LNCaP clone FGC (cell line): ENCODE measurements at regions not wholly inside any gene's neighbourhood (a gene's known extent, or its start where the extent isn't known, plus 50 kb on each side); places are given as distances from the start of the nearest gene placed in this dataset.

Source experiments
- DNase-seq: peaks from one replicate; pipeline ENCODE4 v3.0.0-alpha.2; 2011; ENCODE audit warnings: low read depth
- H3K4me3 ChIP-seq: 2 replicates; pipeline ENCODE4 v1.5.1; 2011; ENCODE audit warnings: mild to moderate bottlenecking, low read depth, low read length, control low read depth
- CTCF ChIP-seq: IDR thresholded peaks from 2 replicates; pipeline ENCODE4 v1.5.1; 2012; ENCODE audit warnings: mild to moderate bottlenecking; ENCODE audit not compliant: control insufficient read depth, insufficient read depth; ENCODE audit errors: extremely low read depth

GRCh38 chr15:37773111-37773860 is 161.2 kb upstream of the TMCO5A start:
- no peak for DNase-seq

DNA sequence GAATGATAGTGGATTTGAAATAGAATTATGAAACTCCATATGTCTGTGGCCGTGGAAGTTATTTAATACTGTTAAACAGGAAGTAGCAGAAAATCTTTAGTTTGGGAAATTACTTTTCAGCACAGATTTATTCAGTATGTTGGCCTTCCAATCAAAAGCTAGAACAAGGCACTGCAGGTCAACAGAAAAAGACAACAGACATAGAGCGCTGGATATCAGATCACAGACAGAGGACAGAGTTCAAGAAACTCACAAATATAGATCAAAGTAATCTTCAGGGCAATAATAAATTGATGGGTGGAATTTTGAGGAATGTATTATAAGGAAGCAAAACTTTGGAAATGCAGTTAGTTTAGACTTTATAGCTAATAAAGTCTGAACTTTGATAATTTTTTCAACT is 159.5 kb upstream of the TMCO5A start:
- TF ChIP-seq CTCF = no peak
- DNase-seq = no peak

More at GRCh38 chr15:37773111-37773860, 161.2 kb upstream of the TMCO5A start:
- TF ChIP-seq CTCF = no peak
- H3K4me3 ChIP-seq = no peak overlapping the region

DNA sequence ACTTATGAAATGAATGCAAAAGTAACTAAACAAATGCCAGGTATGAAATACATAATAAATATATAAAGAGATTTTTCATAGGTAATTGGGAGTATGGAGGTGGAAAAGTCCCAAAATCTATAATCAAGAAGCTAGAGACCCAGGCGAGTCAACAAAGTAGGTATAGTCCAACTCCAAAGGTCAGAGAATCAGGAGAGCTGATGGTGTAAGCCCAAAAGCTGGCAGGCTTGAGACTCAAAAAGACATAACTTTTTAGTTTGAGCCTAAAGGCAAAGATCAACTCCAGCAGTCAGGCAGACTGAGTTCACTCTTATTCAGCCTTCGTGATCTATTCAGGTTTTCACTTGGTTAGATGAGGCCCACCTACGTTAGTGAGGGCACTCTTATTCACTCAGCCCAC is 157.4 kb upstream of the TMCO5A start:
- DNase-seq = no peak
- H3K4me3 ChIP-seq = no peak overlapping the region
- no peak for TF ChIP-seq CTCF

More for the DNA sequence above, 159.5 kb upstream of the TMCO5A start:
- H3K4me3 ChIP-seq = no peak overlapping the region

- DNase-seq = no peak
Measured at GRCh38 chr15:37783290-37783689, 151.2 kb upstream of the TMCO5A start.

GRCh38 chr15:37788330-37788729 is 146.1 kb upstream of the TMCO5A start:
- no peak for DNase-seq
- no peak for TF ChIP-seq CTCF
- no peak overlapping the region for H3K4me3 ChIP-seq

More at GRCh38 chr15:37783290-37783689, 151.2 kb upstream of the TMCO5A start:
- no peak for TF ChIP-seq CTCF
- H3K4me3 ChIP-seq = no peak overlapping the region

- TF ChIP-seq CTCF = no peak
- no peak for DNase-seq
- H3K4me3 ChIP-seq = no peak overlapping the region
Measured at GRCh38 chr15:37788767-37789396, 145.6 kb upstream of the TMCO5A start.
